HUES48 (cell line): ENCODE measurements at regions not wholly inside any gene's neighbourhood (a gene's known extent, or its start where the extent isn't known, plus 50 kb on each side); places are given as distances from the start of the nearest gene placed in this dataset.

ENCODE experiments used
- H3K27ac ChIP-seq: one replicate; pipeline ENCODE4 v1.7.0; 2013; ENCODE audit warnings: low read depth, low read length, inconsistent platforms
- H3K27me3 ChIP-seq: 2 replicates; pipeline ENCODE4 v1.6.1; 2013; ENCODE audit warnings: mild to moderate bottlenecking, low read length; ENCODE audit not compliant: control insufficient read depth, insufficient read depth
- H3K36me3 ChIP-seq: 2 replicates; pipeline ENCODE4 v1.6.1; 2013; ENCODE audit warnings: low read length; ENCODE audit not compliant: control insufficient read depth, insufficient read depth
- H3K4me1 ChIP-seq: 2 replicates; pipeline ENCODE4 v1.6.1; 2013; ENCODE audit warnings: mild to moderate bottlenecking, low read length; ENCODE audit not compliant: control insufficient read depth, insufficient read depth
- H3K4me3 ChIP-seq: 2 replicates; pipeline ENCODE4 v1.5.1; 2013; ENCODE audit warnings: mild to moderate bottlenecking, low read depth, low read length
- H3K9ac ChIP-seq: 2 replicates; pipeline ENCODE4 v1.6.1; 2013; ENCODE audit warnings: mild to moderate bottlenecking, low read depth, low read length, moderate library complexity
- H3K9me3 ChIP-seq: 2 replicates; pipeline ENCODE4 v1.6.1; 2013; ENCODE audit warnings: low read length; ENCODE audit not compliant: control insufficient read depth, insufficient read depth

DNA sequence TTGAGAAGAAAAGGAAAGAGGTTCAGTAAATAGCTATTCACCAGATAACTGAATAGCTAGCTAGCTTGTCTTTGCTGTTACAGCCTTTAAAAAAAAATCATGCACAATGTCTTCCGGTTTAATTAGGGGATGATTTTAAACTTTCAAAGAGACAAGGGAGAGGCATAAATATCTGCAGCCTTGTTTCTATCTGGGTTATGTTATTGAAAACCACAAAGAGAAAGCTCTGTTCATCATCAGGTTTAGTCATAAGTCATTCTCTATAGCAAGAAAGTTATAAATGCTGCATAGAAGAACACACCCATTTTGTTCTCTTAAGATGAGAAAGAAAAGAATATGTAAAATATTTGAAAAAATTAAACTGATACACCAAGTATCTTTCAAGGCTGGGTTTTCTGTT is 1046.9 kb downstream of the AACS start:
- Histone ChIP-seq H3K4me1 (no peaks in the 10 kb centered on the region), H3K27ac (no peak overlapping the region), H3K27me3 (no peaks in the 10 kb centered on the region), H3K9me3 (no peaks in the 10 kb centered on the region), H3K36me3 (no peaks in the 10 kb centered on the region), H3K9ac (no peak overlapping the region), H3K4me3 (no peak overlapping the region)

DNA sequence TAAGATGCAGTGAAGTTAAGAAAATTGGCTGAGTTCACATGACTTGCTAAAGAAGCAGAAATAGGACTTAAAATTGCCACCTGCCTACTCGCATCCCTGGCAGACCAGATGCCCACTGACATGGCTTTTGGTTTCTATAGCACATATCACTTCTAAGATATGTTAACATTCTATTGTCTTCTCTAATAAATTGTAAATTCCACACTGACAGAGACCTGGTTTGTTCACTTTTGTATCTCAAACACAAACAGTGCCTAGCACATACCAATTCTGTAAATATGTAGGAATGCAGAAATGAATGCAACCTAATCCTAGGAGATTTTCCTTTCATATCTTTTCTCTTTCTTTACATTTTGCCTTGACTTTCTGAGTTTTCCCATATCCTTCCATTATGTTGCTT is 1047.6 kb downstream of the AACS start:
- H3K4me1 ChIP-seq: no peaks in the 10 kb centered on the region
- no peaks in the 10 kb centered on the region for H3K36me3 ChIP-seq
- no peaks in the 10 kb centered on the region for H3K27me3 ChIP-seq
- H3K9ac ChIP-seq: no peak overlapping the region
- no peak overlapping the region for H3K27ac ChIP-seq
- no peaks in the 10 kb centered on the region for H3K9me3 ChIP-seq
- no peak overlapping the region for H3K4me3 ChIP-seq

DNA sequence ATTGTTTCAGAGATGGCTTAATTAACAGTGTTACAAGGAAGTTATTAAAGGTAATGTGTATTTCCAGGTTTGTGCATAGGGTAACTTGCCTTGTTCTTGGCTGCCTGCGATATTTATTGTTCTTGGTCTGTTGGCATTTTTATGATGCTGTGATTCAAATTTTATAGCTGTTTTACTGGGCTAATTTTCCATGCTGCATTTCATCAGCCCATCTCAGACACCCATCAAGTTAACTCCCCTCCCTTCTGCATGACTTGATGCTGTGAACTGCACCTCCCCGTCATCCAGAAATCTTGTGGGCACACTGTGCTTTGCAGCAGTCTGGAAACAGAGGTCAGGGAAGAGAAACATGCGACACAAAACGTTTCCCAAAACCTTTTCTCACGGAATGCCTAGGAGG is 1049.2 kb downstream of the AACS start:
- H3K4me1 ChIP-seq: no peaks in the 10 kb centered on the region
- H3K36me3 ChIP-seq: no peaks in the 10 kb centered on the region
- H3K9ac ChIP-seq: no peak overlapping the region
- no peak overlapping the region for H3K4me3 ChIP-seq
- H3K27me3 ChIP-seq: no peaks in the 10 kb centered on the region
- H3K27ac ChIP-seq: no peak overlapping the region
- no peaks in the 10 kb centered on the region for H3K9me3 ChIP-seq

DNA sequence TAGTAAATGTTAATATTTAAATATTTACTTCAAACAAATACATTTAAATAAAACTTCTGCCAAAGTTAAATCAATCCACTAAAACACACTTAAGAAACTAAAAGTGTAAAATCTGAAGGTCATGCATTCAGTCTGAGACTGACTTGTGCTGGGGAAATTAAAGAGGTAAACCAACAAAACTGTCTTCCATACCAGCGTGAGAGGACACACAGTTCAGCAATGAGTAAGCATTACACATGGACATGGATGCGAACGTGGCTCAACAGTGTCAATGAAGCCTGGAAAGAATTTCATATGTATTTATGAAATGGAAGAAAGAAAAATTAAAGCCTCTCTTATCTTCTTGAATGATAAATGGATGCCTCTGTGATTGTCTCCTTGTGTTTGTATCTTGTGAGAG is 1052.3 kb downstream of the AACS start:
- H3K9ac ChIP-seq: no peak overlapping the region
- no peaks in the 10 kb centered on the region for H3K36me3 ChIP-seq
- no peaks in the 10 kb centered on the region for H3K9me3 ChIP-seq
- no peak overlapping the region for H3K27ac ChIP-seq
- no peak overlapping the region for H3K4me3 ChIP-seq
- no peaks in the 10 kb centered on the region for H3K27me3 ChIP-seq
- no peaks in the 10 kb centered on the region for H3K4me1 ChIP-seq

DNA sequence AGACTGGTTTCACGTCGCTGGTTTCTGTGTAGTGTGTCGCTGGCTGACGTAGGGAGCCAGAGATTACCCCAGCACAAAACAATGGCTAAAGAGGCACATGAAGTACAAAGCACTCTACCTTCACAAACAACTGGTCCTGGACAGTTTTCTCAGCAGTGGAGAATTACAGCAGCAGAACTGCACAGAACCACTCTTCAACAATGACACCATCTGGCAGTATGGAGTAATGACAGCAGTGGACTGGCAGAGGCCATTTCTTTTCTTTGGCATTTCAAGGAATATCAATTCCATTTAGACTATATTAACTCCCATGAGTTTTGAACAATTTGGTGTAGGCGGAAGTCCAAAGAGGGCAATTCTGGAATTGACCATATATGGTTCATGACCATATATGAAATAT is 1074.1 kb downstream of the AACS start:
- no peaks in the 10 kb centered on the region for H3K36me3 ChIP-seq
- no peak overlapping the region for H3K27ac ChIP-seq
- no peaks in the 10 kb centered on the region for H3K4me1 ChIP-seq
- no peak overlapping the region for H3K9ac ChIP-seq
- H3K4me3 ChIP-seq: no peak overlapping the region
- peaks cover 33% of the 10 kb centered on the region for H3K9me3 ChIP-seq
- no peaks in the 10 kb centered on the region for H3K27me3 ChIP-seq

DNA sequence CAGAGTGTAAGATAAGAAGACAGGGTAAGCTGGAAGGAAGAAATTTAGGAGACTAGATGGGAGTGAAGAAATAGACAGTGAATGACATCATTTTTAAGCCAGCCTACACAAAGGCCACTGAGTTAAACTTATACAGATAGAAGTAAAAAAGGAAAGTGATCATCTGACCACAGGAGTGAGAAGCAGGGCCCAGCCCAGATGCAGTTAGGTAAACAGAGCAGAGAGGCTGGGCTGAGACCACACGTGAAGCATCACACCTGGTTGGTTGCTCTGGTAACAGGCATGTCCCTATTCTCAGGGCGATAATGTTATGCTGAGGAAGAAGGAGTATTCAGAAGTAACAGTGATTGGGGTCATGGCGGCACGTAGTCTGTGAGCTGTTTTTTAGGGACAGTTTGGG is 1079.4 kb downstream of the AACS start:
- Histone ChIP-seq H3K27me3 (no peaks in the 10 kb centered on the region), H3K4me1 (no peaks in the 10 kb centered on the region), H3K4me3 (no peak overlapping the region), H3K9me3 (peaks cover 5% of the 10 kb centered on the region), H3K9ac (no peak overlapping the region), H3K27ac (no peak overlapping the region), H3K36me3 (no peaks in the 10 kb centered on the region)

DNA sequence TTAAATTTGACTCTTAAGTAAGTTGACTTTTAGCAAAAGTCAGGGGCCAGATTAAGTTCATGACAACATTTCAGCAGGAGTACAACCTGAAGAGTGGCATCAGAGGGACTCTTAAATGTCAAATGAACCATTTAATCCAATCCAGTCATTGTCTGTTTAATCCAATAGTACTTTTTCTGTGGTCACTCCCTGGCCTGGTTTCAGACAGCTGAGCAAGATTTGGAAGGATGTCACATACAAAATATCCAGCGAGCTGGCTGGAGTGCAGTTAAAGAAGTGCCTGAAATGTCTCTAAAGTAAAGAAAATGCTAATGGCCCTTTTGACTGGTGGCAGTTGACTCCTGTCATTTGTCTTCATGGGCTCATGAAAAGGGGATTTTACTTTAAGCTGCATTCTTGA is 1082.1 kb downstream of the AACS start:
- no peaks in the 10 kb centered on the region for H3K4me1 ChIP-seq
- no peak overlapping the region for H3K9ac ChIP-seq
- no peaks in the 10 kb centered on the region for H3K27me3 ChIP-seq
- H3K36me3 ChIP-seq: no peaks in the 10 kb centered on the region
- H3K9me3 ChIP-seq: no peaks in the 10 kb centered on the region
- H3K27ac ChIP-seq: no peak overlapping the region
- no peak overlapping the region for H3K4me3 ChIP-seq

DNA sequence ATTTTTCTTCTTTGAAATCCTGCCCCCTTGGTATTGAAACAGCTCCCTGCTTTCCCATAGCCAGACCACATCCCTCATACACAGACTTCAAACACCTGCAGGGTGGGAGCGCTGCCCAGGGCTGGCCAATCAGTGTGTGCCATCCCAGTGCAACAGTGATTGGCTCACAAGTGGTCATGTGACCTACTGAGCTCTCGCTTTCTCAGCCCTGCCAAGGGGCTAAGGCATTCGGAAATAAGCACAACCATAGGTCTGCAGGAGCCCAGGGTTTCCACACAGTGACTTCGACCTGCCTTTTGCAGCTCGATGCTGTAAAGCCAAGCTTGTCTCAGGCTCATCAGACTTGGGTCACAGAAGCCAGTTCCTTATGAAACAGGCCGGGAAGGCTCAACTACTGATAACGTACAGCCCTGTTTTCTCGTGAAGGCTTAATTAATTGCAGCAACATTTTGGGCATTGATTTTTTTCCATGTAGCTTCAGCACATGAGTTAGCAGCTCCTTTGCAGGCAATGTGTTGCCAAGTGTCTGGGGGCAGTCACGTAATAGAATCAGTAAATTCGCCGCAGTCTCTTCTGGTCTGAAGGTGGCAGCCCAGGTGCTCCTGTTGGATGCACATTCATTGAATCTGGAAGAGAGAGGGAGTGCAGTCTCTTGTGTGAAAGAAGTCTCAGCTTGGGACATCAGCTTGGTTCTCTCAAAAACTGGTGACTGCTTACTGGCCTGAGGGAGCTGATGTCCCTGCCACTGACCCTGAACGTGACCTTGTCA is 1091.8 kb downstream of the AACS start:
- Histone ChIP-seq H3K4me1 (peaks cover 10% of the 10 kb centered on the region; the same call in 1 of the 2 replicates), H3K4me3 (no peak overlapping the region), H3K9ac (no peak overlapping the region), H3K9me3 (no peaks in the 10 kb centered on the region), H3K36me3 (no peaks in the 10 kb centered on the region), H3K27me3 (0 out of 2 replicates have a peak, but pooled peaks cover 3% of the 10 kb centered on the region), H3K27ac (no peak overlapping the region)

DNA sequence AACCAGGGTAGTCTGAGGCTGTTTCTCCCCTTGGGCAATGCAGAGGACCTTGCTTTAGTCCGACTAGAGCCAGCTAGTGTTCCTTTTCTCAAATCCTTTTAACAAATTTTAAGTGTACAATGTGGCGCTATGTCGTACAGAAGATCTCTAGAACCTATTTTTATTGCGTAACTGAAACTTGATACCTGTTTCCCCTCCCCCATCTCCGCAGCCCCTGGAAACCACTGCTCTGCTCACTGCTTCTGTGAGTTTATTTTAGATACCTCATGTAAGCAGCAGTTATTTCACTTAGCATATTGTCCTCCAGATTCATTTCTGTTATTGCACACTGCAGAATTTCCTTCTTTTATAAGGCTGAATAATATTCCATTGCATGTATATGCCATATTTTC is 1092.3 kb downstream of the AACS start:
- Histone ChIP-seq H3K27me3 (0 out of 2 replicates have a peak, but pooled peaks cover 3% of the 10 kb centered on the region), H3K36me3 (no peaks in the 10 kb centered on the region), H3K4me1 (peaks cover 10% of the 10 kb centered on the region; the same call in 1 of the 2 replicates), H3K9ac (no peak overlapping the region), H3K4me3 (no peak overlapping the region), H3K27ac (no peak overlapping the region), H3K9me3 (no peaks in the 10 kb centered on the region)

DNA sequence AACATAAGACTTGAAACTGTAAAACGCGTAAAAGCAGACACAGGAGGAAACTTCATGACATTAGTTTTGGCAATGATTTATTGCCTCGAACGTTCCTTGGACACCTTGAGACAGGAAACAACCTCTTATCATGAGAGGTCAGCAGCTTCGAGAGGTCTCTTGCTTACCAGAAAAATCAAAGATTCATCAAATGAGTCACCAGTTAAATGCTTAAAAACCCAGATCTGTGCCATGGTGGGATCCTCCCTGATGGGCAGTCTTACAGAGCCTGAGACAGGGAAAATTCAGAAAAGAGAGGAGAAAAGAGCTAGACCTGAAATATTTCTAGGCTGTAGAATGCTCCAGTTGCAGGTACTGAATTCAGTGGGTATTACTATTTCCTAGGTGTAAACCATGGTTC is 1093.9 kb downstream of the AACS start:
- peaks cover 10% of the 10 kb centered on the region; the same call in 1 of the 2 replicates for H3K4me1 ChIP-seq
- no peak overlapping the region for H3K9ac ChIP-seq
- H3K27me3 ChIP-seq: 0 out of 2 replicates have a peak, but pooled peaks cover 3% of the 10 kb centered on the region
- H3K9me3 ChIP-seq: no peaks in the 10 kb centered on the region
- no peak overlapping the region for H3K27ac ChIP-seq
- no peak overlapping the region for H3K4me3 ChIP-seq
- no peaks in the 10 kb centered on the region for H3K36me3 ChIP-seq

DNA sequence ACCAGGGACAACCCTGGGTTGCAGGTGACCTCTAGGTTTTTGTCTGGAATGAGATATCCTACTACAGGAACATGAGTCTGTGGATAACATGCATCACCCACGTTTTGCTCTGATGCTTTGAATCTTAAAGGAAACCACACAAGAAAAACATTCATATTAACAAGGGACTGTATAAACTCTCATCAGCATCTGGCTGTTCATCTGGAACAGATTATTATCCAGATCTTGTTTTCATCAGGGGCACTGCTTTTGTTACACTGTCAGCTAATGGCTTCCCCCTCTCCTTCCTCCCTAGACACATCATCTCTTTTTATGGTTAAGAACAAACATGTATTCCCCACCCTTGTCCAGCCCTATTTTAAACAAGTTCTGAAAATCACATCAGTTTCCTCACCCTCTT is 1095.7 kb downstream of the AACS start:
- no peak overlapping the region for H3K9ac ChIP-seq
- no peaks in the 10 kb centered on the region for H3K9me3 ChIP-seq
- no peak overlapping the region for H3K27ac ChIP-seq
- peaks cover 10% of the 10 kb centered on the region; the same call in 1 of the 2 replicates for H3K4me1 ChIP-seq
- H3K27me3 ChIP-seq: no peaks in the 10 kb centered on the region
- no peak overlapping the region for H3K4me3 ChIP-seq
- no peaks in the 10 kb centered on the region for H3K36me3 ChIP-seq
